WTC11 (cell line): ENCODE measurements at regions not wholly inside any gene's neighbourhood (a gene's known extent, or its start where the extent isn't known, plus 50 kb on each side); places are given as distances from the start of the nearest gene placed in this dataset.

Source experiments
- ATAC-seq: fragments of 200-7000 bp; cut with Tn5 transposase; 2 replicates; pipeline ENCODE4 v1.10.0; 2021; ENCODE audit warnings: mild to moderate bottlenecking, moderate library complexity
- CTCF ChIA-PET: fragments of 300-600 bp; sonication (Branson Sonifier 250); formaldehyde crosslinking; loops from one replicate; lab custom pipeline; 2021; ENCODE audit warnings: antibody characterized with exemption; lab: Charles Lee
- POLR2A ChIA-PET: fragments of 350-600 bp; sonication (Branson Sonifier 250); formaldehyde crosslinking; loops from one replicate; lab custom pipeline; 2021; ENCODE audit warnings: antibody characterized with exemption; lab: Charles Lee
- DNase-seq: peaks from one replicate; pipeline ENCODE4 v3.0.0; 2021; ENCODE audit warnings: low spot score
- H3K27ac Mint-ChIP-seq: 2 replicates; pipeline ENCODE4 v1.8.0; 2021; ENCODE audit warnings: mixed read lengths
- H3K27me3 Mint-ChIP-seq: 2 replicates; pipeline ENCODE4 v1.8.0; 2021; ENCODE audit warnings: low read depth, mild to moderate bottlenecking, moderate library complexity, mixed read lengths
- H3K36me3 Mint-ChIP-seq: 2 replicates; pipeline ENCODE4 v1.8.0; 2021; ENCODE audit warnings: mixed read lengths
- H3K4me1 Mint-ChIP-seq: 2 replicates; pipeline ENCODE4 v1.8.0; 2022; ENCODE audit warnings: mixed read lengths
- H3K4me3 Mint-ChIP-seq: 2 replicates; pipeline ENCODE4 v1.8.0; 2021; ENCODE audit warnings: mild to moderate bottlenecking, moderate library complexity, mixed read lengths
- H3K9me3 Mint-ChIP-seq: 2 replicates; pipeline ENCODE4 v1.8.0; 2021; ENCODE audit warnings: mixed read lengths
- ELF4 ChIP-seq: sonication (generic); formaldehyde crosslinking; IDR thresholded peaks from 2 replicates; pipeline ENCODE4 v1.8.1; 2022; ENCODE audit warnings: low read depth, mild to moderate bottlenecking, moderate library complexity, missing genetic modification reagents
- GABPB1 ChIP-seq: sonication (generic); formaldehyde crosslinking; IDR thresholded peaks from 2 replicates; pipeline ENCODE4 v1.8.1; 2023; ENCODE audit warnings: mild to moderate bottlenecking, missing genetic modification reagents
- GRHL2 ChIP-seq: fragments of 250-450 bp; sonication (Bioruptor Pico); IDR thresholded peaks from 2 replicates; pipeline ENCODE4 v1.8.0; 2022; ENCODE audit warnings: mild to moderate bottlenecking, moderate library complexity; ENCODE audit not compliant: insufficient replicate concordance, severe bottlenecking
- GTF2I ChIP-seq: fragments of 250-450 bp; sonication (Bioruptor Pico); conservative IDR thresholded peaks from 2 replicates; pipeline ENCODE4 v1.4.0; 2021; ENCODE audit warnings: mild to moderate bottlenecking
- HMGA2 ChIP-seq: fragments of 250-450 bp; sonication (Bioruptor Pico); IDR thresholded peaks from 2 replicates; pipeline ENCODE4 v1.4.0; 2021; ENCODE audit warnings: mild to moderate bottlenecking, moderate library complexity
- NFATC4 ChIP-seq: fragments of 250-450 bp; sonication (Bioruptor Pico); IDR thresholded peaks from 2 replicates; pipeline ENCODE4 v1.9.0; 2021; ENCODE audit warnings: mild to moderate bottlenecking
- NR1H2 ChIP-seq: sonication (generic); formaldehyde crosslinking; IDR thresholded peaks from 2 replicates; pipeline ENCODE4 v1.9.0; 2021; ENCODE audit warnings: mild to moderate bottlenecking, moderate library complexity, missing genetic modification reagents
- NR2C2 ChIP-seq: sonication (generic); formaldehyde crosslinking; IDR thresholded peaks from 2 replicates; pipeline ENCODE4 v1.8.0; 2022; ENCODE audit warnings: mild to moderate bottlenecking, missing genetic modification reagents
- SP1 ChIP-seq: sonication (generic); formaldehyde crosslinking; conservative IDR thresholded peaks from 2 replicates; pipeline ENCODE4 v1.8.1; 2022; ENCODE audit warnings: missing genetic modification reagents
- TP53 ChIP-seq: sonication (generic); formaldehyde crosslinking; IDR thresholded peaks from 2 replicates; pipeline ENCODE4 v1.8.1; 2023; ENCODE audit warnings: mild to moderate bottlenecking, missing genetic modification reagents
- ZNF121 ChIP-seq: sonication (generic); formaldehyde crosslinking; IDR thresholded peaks from 2 replicates; pipeline ENCODE4 v1.8.0; 2023; ENCODE audit warnings: missing genetic modification reagents
- ZNF138 ChIP-seq: sonication (generic); formaldehyde crosslinking; conservative IDR thresholded peaks from 2 replicates; pipeline ENCODE4 v1.8.1; 2022; ENCODE audit warnings: mild to moderate bottlenecking, moderate library complexity, missing genetic modification reagents
- ZNF317 ChIP-seq: sonication (generic); formaldehyde crosslinking; IDR thresholded peaks from 2 replicates; pipeline ENCODE4 v1.8.1; 2023; ENCODE audit warnings: low read depth, mild to moderate bottlenecking, moderate library complexity, missing genetic modification reagents, borderline replicate concordance
- ZNF423 ChIP-seq: fragments of 250-450 bp; sonication (Bioruptor Pico); IDR thresholded peaks from 2 replicates; pipeline ENCODE4 v2.1.2; 2022; ENCODE audit warnings: mild to moderate bottlenecking, moderate library complexity
- TF ChIP-seq, protein P1 (sequence below): sonication (generic); formaldehyde crosslinking; IDR thresholded peaks from 2 replicates; pipeline ENCODE4 v1.8.1; 2022; ENCODE audit warnings: mild to moderate bottlenecking, moderate library complexity, missing genetic modification reagents
- TF ChIP-seq, protein P2 (sequence below): sonication (generic); formaldehyde crosslinking; IDR thresholded peaks from 2 replicates; pipeline ENCODE4 v1.8.1; 2022; ENCODE audit warnings: missing genetic modification reagents, borderline replicate concordance
- TF ChIP-seq, protein P3 (sequence below): sonication (generic); formaldehyde crosslinking; IDR thresholded peaks from 2 replicates; pipeline ENCODE4 v1.8.0; 2022; ENCODE audit warnings: mild to moderate bottlenecking, missing genetic modification reagents
- TF ChIP-seq, protein P4 (sequence below): fragments of 250-450 bp; sonication (Bioruptor Pico); IDR thresholded peaks from 2 replicates; pipeline ENCODE4 v1.9.0; 2021; ENCODE audit warnings: mild to moderate bottlenecking
- TF ChIP-seq, protein P5 (sequence below): sonication (generic); formaldehyde crosslinking; IDR thresholded peaks from 2 replicates; pipeline ENCODE4 v1.8.1; 2022; ENCODE audit warnings: mild to moderate bottlenecking, missing genetic modification reagents, moderate library complexity, borderline replicate concordance
- TF ChIP-seq, protein P6 (sequence below): sonication (generic); formaldehyde crosslinking; conservative IDR thresholded peaks from 2 replicates; pipeline ENCODE4 v1.8.1; 2022; ENCODE audit warnings: mild to moderate bottlenecking, missing genetic modification reagents
- TF ChIP-seq, protein P7 (sequence below): sonication (generic); formaldehyde crosslinking; IDR thresholded peaks from 2 replicates; pipeline ENCODE4 v1.8.0; 2022; ENCODE audit warnings: missing genetic modification reagents
- TF ChIP-seq, protein P8 (sequence below): sonication (generic); formaldehyde crosslinking; IDR thresholded peaks from 2 replicates; pipeline ENCODE4 v1.8.0; 2023; ENCODE audit warnings: mild to moderate bottlenecking, missing genetic modification reagents

DNA sequence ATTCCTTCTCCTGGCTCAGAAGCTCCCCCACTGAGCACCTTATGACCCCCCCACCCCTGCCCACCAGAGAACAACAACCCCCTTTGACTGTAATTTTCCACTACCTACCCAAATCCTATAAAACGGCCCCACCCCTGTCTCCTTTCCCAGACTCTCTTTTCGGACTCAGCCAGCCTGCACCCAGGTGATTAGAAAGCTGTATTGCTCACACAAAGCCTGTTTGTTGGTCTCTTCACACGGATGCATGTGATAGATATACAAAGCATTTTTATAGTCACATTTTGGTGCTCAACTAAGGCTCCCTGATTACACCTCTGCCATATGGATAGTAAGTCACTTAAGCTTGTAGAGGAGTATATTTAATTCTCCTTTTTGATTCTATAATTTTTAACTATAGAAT is 985.8 kb downstream of the REEP3 start:
- DNase-seq (peak; percentile 12), ATAC-seq (no peak; the same call in 1 of the 2 replicates)
- ChIA-PET POLR2A (no interaction called here), CTCF (no interaction called here)
- no peaks in the 10 kb centered on the region for H3K9me3 Mint-ChIP-seq
- H3K27ac Mint-ChIP-seq = peak overlapping the region; percentile 93
- TF ChIP-seq SP1 (CRISPR knock-in tag) (no peak), NFATC4 (CRISPR knock-in tag) (no peak), HMGA2 (no peak), ELF4 (CRISPR knock-in tag) (no peak), ZNF317 (no peak), GRHL2 (CRISPR knock-in tag) (no peak), GTF2I (CRISPR knock-in tag) (no peak), NR1H2 (CRISPR knock-in tag) (no peak), GABPB1 (CRISPR knock-in tag) (no peak), TP53 (CRISPR knock-in tag) (no peak), ZNF423 (CRISPR knock-in tag) (no peak), ZNF121 (no peak)
- TF ChIP-seq, protein P1, sequence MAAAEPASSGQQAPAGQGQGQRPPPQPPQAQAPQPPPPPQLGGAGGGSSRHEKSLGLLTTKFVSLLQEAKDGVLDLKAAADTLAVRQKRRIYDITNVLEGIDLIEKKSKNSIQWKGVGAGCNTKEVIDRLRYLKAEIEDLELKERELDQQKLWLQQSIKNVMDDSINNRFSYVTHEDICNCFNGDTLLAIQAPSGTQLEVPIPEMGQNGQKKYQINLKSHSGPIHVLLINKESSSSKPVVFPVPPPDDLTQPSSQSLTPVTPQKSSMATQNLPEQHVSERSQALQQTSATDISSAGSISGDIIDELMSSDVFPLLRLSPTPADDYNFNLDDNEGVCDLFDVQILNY = no peak
- TF ChIP-seq, protein P2, sequence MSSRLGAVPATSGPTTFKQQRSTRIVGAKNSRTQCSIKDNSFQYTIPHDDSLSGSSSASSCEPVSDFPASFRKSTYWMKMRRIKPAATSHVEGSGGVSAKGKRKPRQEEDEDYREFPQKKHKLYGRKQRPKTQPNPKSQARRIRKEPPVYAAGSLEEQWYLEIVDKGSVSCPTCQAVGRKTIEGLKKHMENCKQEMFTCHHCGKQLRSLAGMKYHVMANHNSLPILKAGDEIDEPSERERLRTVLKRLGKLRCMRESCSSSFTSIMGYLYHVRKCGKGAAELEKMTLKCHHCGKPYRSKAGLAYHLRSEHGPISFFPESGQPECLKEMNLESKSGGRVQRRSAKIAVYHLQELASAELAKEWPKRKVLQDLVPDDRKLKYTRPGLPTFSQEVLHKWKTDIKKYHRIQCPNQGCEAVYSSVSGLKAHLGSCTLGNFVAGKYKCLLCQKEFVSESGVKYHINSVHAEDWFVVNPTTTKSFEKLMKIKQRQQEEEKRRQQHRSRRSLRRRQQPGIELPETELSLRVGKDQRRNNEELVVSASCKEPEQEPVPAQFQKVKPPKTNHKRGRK = no peak
- TF ChIP-seq, protein P3, sequence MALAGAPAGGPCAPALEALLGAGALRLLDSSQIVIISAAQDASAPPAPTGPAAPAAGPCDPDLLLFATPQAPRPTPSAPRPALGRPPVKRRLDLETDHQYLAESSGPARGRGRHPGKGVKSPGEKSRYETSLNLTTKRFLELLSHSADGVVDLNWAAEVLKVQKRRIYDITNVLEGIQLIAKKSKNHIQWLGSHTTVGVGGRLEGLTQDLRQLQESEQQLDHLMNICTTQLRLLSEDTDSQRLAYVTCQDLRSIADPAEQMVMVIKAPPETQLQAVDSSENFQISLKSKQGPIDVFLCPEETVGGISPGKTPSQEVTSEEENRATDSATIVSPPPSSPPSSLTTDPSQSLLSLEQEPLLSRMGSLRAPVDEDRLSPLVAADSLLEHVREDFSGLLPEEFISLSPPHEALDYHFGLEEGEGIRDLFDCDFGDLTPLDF (CRISPR knock-in tag) = no peak
- TF ChIP-seq, protein P4, sequence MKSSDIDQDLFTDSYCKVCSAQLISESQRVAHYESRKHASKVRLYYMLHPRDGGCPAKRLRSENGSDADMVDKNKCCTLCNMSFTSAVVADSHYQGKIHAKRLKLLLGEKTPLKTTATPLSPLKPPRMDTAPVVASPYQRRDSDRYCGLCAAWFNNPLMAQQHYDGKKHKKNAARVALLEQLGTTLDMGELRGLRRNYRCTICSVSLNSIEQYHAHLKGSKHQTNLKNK = no peak
- no peaks in the 10 kb centered on the region for H3K36me3 Mint-ChIP-seq
- H3K4me1 Mint-ChIP-seq = peaks cover 36% of the 10 kb centered on the region
- no peak overlapping the region for H3K4me3 Mint-ChIP-seq
- H3K27me3 Mint-ChIP-seq = no peaks in the 10 kb centered on the region

DNA sequence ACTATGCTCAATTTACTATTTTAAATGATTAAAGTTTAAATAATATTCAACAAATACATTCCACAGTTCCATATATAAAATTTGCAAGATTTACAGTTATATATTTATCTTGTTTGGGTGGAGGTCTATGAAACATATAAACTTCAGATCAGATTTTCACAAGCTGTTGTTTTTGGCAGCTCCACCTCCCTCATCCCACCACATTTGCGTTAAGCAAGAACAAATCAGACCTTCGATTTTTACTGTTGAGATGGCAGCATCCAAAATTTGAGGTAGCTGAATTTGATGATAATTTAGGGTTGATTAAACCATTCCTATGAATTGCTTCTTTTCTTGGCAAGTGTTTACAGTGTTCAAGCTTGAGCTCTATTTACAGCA is 986.4 kb downstream of the REEP3 start:
- H3K27me3 Mint-ChIP-seq = no peaks in the 10 kb centered on the region
- CTCF ChIA-PET = no interaction called here
- ATAC-seq = no peak
- POLR2A ChIA-PET = no interaction called here
- H3K4me1 Mint-ChIP-seq = peaks cover 36% of the 10 kb centered on the region
- H3K4me3 Mint-ChIP-seq = no peak overlapping the region
- DNase-seq = no peak
- peak overlapping the region; percentile 31; the same call in 1 of the 2 replicates for H3K27ac Mint-ChIP-seq
- no peaks in the 10 kb centered on the region for H3K36me3 Mint-ChIP-seq
- no peaks in the 10 kb centered on the region for H3K9me3 Mint-ChIP-seq
- TF ChIP-seq, protein P5, sequence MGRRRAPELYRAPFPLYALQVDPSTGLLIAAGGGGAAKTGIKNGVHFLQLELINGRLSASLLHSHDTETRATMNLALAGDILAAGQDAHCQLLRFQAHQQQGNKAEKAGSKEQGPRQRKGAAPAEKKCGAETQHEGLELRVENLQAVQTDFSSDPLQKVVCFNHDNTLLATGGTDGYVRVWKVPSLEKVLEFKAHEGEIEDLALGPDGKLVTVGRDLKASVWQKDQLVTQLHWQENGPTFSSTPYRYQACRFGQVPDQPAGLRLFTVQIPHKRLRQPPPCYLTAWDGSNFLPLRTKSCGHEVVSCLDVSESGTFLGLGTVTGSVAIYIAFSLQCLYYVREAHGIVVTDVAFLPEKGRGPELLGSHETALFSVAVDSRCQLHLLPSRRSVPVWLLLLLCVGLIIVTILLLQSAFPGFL = no peak
- TF ChIP-seq, protein P6, sequence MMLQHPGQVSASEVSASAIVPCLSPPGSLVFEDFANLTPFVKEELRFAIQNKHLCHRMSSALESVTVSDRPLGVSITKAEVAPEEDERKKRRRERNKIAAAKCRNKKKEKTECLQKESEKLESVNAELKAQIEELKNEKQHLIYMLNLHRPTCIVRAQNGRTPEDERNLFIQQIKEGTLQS (CRISPR knock-in tag) = no peak
- TF ChIP-seq, protein P7, sequence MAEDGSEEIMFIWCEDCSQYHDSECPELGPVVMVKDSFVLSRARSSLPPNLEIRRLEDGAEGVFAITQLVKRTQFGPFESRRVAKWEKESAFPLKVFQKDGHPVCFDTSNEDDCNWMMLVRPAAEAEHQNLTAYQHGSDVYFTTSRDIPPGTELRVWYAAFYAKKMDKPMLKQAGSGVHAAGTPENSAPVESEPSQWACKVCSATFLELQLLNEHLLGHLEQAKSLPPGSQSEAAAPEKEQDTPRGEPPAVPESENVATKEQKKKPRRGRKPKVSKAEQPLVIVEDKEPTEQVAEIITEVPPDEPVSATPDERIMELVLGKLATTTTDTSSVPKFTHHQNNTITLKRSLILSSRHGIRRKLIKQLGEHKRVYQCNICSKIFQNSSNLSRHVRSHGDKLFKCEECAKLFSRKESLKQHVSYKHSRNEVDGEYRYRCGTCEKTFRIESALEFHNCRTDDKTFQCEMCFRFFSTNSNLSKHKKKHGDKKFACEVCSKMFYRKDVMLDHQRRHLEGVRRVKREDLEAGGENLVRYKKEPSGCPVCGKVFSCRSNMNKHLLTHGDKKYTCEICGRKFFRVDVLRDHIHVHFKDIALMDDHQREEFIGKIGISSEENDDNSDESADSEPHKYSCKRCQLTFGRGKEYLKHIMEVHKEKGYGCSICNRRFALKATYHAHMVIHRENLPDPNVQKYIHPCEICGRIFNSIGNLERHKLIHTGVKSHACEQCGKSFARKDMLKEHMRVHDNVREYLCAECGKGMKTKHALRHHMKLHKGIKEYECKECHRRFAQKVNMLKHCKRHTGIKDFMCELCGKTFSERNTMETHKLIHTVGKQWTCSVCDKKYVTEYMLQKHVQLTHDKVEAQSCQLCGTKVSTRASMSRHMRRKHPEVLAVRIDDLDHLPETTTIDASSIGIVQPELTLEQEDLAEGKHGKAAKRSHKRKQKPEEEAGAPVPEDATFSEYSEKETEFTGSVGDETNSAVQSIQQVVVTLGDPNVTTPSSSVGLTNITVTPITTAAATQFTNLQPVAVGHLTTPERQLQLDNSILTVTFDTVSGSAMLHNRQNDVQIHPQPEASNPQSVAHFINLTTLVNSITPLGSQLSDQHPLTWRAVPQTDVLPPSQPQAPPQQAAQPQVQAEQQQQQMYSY (CRISPR knock-in tag) = no peak
- TF ChIP-seq, protein P8, sequence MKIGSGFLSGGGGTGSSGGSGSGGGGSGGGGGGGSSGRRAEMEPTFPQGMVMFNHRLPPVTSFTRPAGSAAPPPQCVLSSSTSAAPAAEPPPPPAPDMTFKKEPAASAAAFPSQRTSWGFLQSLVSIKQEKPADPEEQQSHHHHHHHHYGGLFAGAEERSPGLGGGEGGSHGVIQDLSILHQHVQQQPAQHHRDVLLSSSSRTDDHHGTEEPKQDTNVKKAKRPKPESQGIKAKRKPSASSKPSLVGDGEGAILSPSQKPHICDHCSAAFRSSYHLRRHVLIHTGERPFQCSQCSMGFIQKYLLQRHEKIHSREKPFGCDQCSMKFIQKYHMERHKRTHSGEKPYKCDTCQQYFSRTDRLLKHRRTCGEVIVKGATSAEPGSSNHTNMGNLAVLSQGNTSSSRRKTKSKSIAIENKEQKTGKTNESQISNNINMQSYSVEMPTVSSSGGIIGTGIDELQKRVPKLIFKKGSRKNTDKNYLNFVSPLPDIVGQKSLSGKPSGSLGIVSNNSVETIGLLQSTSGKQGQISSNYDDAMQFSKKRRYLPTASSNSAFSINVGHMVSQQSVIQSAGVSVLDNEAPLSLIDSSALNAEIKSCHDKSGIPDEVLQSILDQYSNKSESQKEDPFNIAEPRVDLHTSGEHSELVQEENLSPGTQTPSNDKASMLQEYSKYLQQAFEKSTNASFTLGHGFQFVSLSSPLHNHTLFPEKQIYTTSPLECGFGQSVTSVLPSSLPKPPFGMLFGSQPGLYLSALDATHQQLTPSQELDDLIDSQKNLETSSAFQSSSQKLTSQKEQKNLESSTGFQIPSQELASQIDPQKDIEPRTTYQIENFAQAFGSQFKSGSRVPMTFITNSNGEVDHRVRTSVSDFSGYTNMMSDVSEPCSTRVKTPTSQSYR = no peak
- TF ChIP-seq NR2C2 (no peak), ZNF138 (no peak), ZNF121 (no peak)
